Adrenal gland (tissue), 9 donors: ENCODE measurements at regions not wholly inside any gene's neighbourhood (a gene's known extent, or its start where the extent isn't known, plus 50 kb on each side); places are given as distances from the start of the nearest gene placed in this dataset.

Experiments used
- DNase-seq, 7 donors: peaks; one replicate each; pipeline ENCODE4 v3.0.0-alpha.2; 2019 to 2020
- H3K27ac ChIP-seq, 5 donors: fragments of 200-600 bp; sonication (generic) in 4 of 5; 1 replicate in 3 of 5; 2 replicates in 2 of 5; pipeline versions ENCODE4 v1.5.1 to v1.8.0; 2016 to 2020; ENCODE audit warnings: mild to moderate bottlenecking in 1 of 5
- H3K27me3 ChIP-seq: fragments of 200-600 bp; 2 replicates; pipeline ENCODE4 v1.8.0; 2021
- H3K36me3 ChIP-seq, 2 donors: fragments of 200-600 bp; replicated peaks in 1 of 2; 1 replicate in 1 of 2; 2 replicates in 1 of 2; pipeline versions ENCODE4 v1.5.1 to v1.8.0; 2018 to 2022
- H3K4me1 ChIP-seq, 2 donors: fragments of 200-600 bp; replicated peaks in 1 of 2; 1 replicate in 1 of 2; 2 replicates in 1 of 2; pipeline versions ENCODE4 v1.5.1 to v1.8.0; 2018 to 2021
- H3K4me3 ChIP-seq, 4 donors: fragments of 200-600 bp; sonication (generic) in 3 of 4; one replicate each; pipeline ENCODE4 v1.5.1; 2016 to 2018
- H3K9me3 ChIP-seq, 3 donors: fragments of 200-600 bp; sonication (generic) in 1 of 3; replicated peaks in 1 of 3; 1 replicate in 2 of 3; 2 replicates in 1 of 3; pipeline versions ENCODE4 v1.5.1 to v1.8.0; 2016 to 2021
- CTCF ChIP-seq, 6 experiments: fragments of 450-650 bp in 4 of 6; fragments of 200-600 bp in 2 of 6; sonication (generic) in 1 of 6; IDR thresholded peaks; 1 replicate in 5 of 6; 2 replicates in 1 of 6; pipeline versions ENCODE4 v1.5.1 to v1.8.0; 2016 to 2021; ENCODE audit warnings: antibody characterized with exemption in 6 of 6, mild to moderate bottlenecking in 2 of 6, moderate library complexity in 1 of 6
- POLR2A ChIP-seq, 2 donors: fragments of 450-650 bp; IDR thresholded peaks; one replicate each; pipeline ENCODE4 v1.6.1; 2017; ENCODE audit warnings: antibody characterized with exemption in 2 of 2, mild to moderate bottlenecking in 2 of 2, moderate library complexity in 1 of 2
- WGBS, 4 donors: extraction: QIAGEN DNeasy Blood & Tissue Kit in 2 of 4; methylation state at CpG; one replicate each; pipeline versions ENCODE4 v1.1.5 to v1.1.7; 2013 to 2017; 5-methylcytosine and 5-hydroxymethylcytosine counted together
- intact Hi-C, 2 donors: fragments of 100-400 bp; cut with DNase I; formaldehyde crosslinking; loops; one replicate each; pipeline versions ENCODE4 v1.14.1 to v1.15.0; 2022 to 2023
- donor health status: healthy with polysubstance abuse.
- donor health status: Bipolar disorder and iron deficiency.
- donor health status: DM: yes; HTN: yes; CAD: no.
- donor health status: DM: no; HTN: no; CAD: no.
- donor health status: DM: no; HTN: no; CAD: no.

- Histone ChIP-seq H3K9me3 (no peaks in the 10 kb centered on the region), H3K27me3 (peaks cover 1% of the 10 kb centered on the region), H3K36me3 (no peaks in the 10 kb centered on the region), H3K27ac (no peak overlapping the region), H3K4me3 (no peak overlapping the region), H3K4me1 (no peaks in the 10 kb centered on the region)
- WGBS, 4 donors: 34 to 54% (median 44%) methylated on average over 2 to 3 of the region's 3 CpGs
- no peak for TF ChIP-seq POLR2A (IDR thresholded peaks at IDR 0.05)
- no peak for TF ChIP-seq CTCF (IDR thresholded peaks at IDR 0.05)
- peak in 1 of 7 donors; percentile 0 for DNase-seq
- intact Hi-C loops: no loop called here
These were observed 169.1 kb downstream of the GUCY2F start for GRCh38 chrX:109312757-109313156.

DNA sequence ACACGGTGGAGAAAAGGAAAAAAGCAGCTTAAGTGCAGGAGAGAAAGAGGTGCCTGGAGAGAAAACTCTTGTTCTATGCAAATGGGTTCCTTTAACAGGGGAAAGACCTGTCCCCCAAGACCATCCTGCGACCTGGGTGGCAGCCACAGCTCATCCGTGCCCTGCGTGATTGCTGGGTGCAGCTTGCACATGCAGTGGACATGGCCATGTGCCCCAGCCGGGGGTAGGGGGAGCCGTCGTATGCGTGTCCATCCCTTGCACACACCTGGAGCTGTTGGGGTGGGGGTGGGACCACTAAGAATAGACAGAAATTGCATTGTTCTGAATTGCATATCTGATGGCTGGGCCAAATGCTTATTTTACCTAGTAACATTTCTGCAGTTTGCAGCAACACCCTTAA, 171.9 kb downstream of the GUCY2F start:
- intact Hi-C loops: no loop called here
- DNase-seq: no peak
- no peak for TF ChIP-seq CTCF (IDR thresholded peaks at IDR 0.05)
- no peak for TF ChIP-seq POLR2A (IDR thresholded peaks at IDR 0.05)
- no peaks in the 10 kb centered on the region for H3K9me3 ChIP-seq
- no peaks in the 10 kb centered on the region for H3K36me3 ChIP-seq
- WGBS, 4 donors: 66 to 81% (median 76%) methylated on average over 3 to 8 of the region's 8 CpGs
- H3K4me1 ChIP-seq: no peaks in the 10 kb centered on the region
- no peak overlapping the region for H3K27ac ChIP-seq
- peaks cover 8% of the 10 kb centered on the region for H3K27me3 ChIP-seq
- no peak overlapping the region for H3K4me3 ChIP-seq

DNA sequence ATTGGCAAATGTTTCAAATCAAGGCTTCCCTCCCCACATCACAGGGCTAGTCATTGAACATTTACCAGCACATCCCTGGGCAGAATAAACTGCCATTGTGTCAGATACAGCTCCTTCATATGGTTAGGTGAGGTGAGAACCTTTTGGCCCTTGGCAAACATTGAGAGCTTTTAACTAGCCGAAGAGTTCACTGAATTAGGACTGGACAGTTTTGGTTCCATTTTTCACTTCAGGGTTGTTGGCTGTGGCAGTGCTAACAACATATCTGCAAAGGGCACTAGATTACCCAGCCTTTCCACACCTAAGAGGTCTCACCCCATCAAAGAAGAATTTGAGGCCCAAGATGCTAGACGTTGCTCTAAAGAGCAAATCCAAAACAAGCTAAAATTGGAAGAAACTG, 180.7 kb downstream of the GUCY2F start:
- no peaks in the 10 kb centered on the region for H3K4me1 ChIP-seq
- H3K9me3 ChIP-seq: no peaks in the 10 kb centered on the region
- no peaks in the 10 kb centered on the region for H3K36me3 ChIP-seq
- TF ChIP-seq CTCF (IDR thresholded peaks at IDR 0.05) (no peak), POLR2A (IDR thresholded peaks at IDR 0.05) (no peak)
- WGBS, 4 donors: 55 to 66% (median 59%) methylated on average over 2 of the region's 2 CpGs
- intact Hi-C loops: no loop called here
- H3K27ac ChIP-seq: no peak overlapping the region
- DNase-seq: no peak
- H3K4me3 ChIP-seq: no peak overlapping the region
- peaks cover 3% of the 10 kb centered on the region for H3K27me3 ChIP-seq

DNA sequence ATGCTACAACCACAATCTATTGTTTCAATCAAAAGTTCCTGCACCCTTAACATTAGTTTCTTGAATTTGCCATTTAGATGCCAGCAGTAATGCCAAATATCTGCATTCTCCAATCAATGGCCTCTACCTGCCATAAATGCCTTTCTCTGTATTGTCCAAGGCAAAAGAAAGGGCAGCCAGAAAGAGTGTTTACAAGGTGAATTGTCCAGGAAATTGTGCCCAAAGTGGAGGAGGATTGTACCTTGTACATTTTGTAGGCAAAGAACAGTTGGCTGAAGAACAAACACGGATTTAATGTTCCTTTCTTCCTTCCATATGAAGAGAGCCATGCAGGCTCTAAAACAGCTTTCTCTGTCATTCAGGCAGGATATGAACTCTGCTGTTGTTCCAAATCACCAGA, 181.5 kb downstream of the GUCY2F start:
- no peaks in the 10 kb centered on the region for H3K9me3 ChIP-seq
- no peaks in the 10 kb centered on the region for H3K4me1 ChIP-seq
- intact Hi-C loops: no loop called here
- DNase-seq: no peak
- no peak for TF ChIP-seq CTCF (IDR thresholded peaks at IDR 0.05)
- no peak for TF ChIP-seq POLR2A (IDR thresholded peaks at IDR 0.05)
- 17 to 52% (median 45%) methylated on average over 1 of the region's 1 CpG for WGBS, 4 donors
- no peaks in the 10 kb centered on the region for H3K36me3 ChIP-seq
- peaks cover 3% of the 10 kb centered on the region for H3K27me3 ChIP-seq
- H3K4me3 ChIP-seq: no peak overlapping the region
- H3K27ac ChIP-seq: no peak overlapping the region
